IPS DF 4.7 (cell line): ENCODE measurements at regions not wholly inside any gene's neighbourhood (a gene's known extent, or its start where the extent isn't known, plus 50 kb on each side); places are given as distances from the start of the nearest gene placed in this dataset.

Experiments used
- DNase-seq: peaks from one replicate; pipeline ENCODE4 v3.0.0-alpha.2; 2013; ENCODE audit warnings: low spot score; ENCODE audit errors: extremely low read depth

DNA sequence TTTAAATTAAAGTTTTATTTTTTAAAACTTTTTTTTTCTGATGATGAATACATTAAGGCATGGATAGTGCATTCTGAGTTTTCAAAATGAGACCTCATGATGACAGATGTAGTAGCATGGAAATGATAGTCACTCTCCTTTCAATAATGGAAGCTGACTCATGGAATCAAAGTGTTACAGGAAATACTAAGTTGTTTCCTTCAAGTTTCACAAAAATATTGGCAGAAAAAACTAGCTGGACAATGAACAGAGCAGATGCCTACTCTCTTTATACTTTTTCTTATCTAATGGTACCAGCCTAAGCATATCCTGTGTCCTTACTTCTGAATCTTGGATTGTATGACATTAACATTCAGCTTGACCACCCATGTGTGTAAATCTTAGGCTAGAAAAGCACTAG is 1337.3 kb downstream of the PCDH9 start:
- DNase-seq: no peak

- DNase-seq: no peak
Observed at GRCh38 chr13:65889368-65889767, 1340.8 kb downstream of the PCDH9 start.

GRCh38 chr13:65882810-65883209 is 1347.3 kb downstream of the PCDH9 start:
- peak; percentile 14 for DNase-seq

- DNase-seq: no peak
Observed at GRCh38 chr13:65881561-65882155, 1348.5 kb downstream of the PCDH9 start.

GRCh38 chr13:65875031-65875430 is 1355.1 kb downstream of the PCDH9 start:
- DNase-seq: no peak

- no peak for DNase-seq
Observed at GRCh38 chr13:65872448-65872847, 1357.7 kb downstream of the PCDH9 start.

DNA sequence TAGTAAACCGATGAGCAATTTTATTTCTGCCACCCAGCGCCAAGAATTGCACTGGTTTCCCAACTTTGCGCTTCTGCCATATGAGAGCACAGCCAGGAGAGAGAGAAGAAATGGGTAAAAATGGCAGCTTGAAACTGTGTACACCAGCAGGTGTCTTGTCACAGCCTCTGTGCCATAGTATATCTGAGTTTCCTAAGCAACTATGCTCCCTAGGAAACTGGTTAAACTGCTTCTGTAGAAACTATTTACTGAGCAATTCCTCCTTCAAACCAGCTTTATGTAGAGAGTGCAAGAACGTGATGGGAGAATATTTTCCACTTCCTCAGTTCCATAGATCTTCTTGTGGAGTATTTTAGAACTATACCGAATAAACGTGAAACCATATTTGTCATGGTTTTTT is 1361.3 kb downstream of the PCDH9 start:
- no peak for DNase-seq

- DNase-seq: no peak
Observed at GRCh38 chr13:65868099-65868498, 1362.0 kb downstream of the PCDH9 start.

DNA sequence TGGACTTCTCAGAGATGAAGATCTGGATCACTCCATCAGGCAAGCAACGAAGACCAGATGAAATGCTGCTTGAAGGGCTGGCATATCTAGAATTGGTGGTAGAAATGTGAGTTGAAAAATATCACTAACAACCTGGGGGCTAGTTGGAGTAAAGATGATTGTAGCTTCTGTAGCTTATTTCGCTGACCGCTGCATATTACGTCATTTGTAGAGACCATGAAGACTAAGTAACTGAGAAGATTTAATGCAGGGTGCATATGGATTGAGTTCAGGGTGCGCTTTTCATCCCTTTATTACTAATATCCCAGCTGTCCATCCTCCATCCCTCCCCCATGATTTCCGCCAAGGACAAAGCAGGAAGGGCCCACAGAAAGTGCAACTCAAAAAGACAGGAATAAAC is 1364.0 kb downstream of the PCDH9 start:
- DNase-seq: no peak

DNA sequence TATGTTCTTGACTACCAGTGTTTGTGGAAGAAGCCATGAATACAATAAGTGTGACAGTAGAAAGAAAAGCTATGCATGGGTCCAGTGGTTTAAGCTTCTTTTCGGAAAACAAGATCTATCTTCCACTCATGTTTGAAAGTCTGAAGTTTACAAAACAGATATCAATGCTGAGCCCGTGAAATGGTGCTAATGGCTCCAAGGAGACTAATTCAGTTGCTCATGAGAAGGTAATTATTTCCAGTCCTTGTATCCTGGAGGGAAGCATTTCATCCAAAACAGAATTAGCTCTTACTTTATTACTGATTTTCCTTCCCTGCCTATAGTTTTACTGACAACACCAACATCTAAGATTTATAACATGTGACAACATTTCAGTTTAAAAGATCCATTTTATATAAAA is 1364.9 kb downstream of the PCDH9 start:
- no peak for DNase-seq

DNA sequence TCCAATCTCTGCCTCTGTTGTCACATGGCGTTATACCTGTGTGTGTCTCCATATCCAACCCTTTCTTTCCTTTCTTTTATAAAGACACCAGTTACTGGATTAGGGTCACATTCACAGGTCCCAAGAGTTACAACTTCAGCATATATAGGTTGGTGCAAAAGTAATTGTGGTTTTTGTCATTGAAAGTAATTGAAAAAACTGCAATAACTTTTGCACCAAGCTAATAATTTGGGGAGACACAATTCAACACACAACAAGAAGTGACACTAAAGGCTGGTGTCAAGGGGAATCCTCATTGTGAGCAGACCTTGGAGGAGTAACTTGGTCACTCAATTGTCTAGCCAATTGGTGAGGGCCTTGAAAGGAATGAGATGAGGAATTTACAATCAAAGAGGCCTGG is 1366.1 kb downstream of the PCDH9 start:
- no peak for DNase-seq

- no peak for DNase-seq
Observed at GRCh38 chr13:65860306-65860705, 1369.8 kb downstream of the PCDH9 start.

- DNase-seq: no peak
Observed at GRCh38 chr13:65857942-65858565, 1372.1 kb downstream of the PCDH9 start.

DNA sequence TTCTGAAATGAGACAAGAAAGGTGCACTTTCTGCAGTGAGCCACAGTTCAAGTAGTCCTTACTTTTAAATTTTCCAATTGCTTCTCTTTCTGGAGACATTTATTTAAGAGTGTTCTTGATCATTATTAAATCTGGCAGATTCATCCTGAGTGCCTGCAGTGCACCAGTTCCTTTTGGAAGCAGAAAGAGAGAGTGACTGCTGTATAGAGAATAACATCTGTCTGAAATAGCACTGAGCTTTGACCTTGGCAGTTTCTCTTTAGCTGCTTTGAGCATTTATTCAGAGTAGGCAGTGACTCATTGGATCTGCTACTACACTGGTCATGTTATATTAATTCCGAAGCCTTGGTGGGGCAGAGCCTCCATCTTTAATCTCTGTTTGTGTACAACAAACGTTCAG is 1373.7 kb downstream of the PCDH9 start:
- no peak for DNase-seq

GRCh38 chr13:65855242-65855805 is 1374.8 kb downstream of the PCDH9 start:
- DNase-seq: no peak

DNA sequence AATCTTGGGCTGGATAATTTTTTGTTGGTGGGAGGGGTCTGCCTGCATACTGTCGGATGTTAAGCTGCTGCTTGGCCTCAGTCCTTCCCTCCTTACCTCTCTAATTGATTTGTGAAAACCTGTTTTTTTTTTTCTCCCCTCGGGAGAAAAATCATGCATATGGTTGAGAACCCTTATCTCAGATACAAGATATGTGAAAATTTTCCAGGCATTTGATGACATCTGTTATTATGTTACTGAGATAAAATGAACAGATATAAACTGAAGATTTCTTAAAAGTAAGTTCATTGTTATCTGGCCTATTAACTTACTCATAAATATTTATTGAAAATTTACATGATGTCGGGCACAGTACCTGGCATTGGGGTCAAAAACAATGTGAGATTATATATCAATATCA is 1375.7 kb downstream of the PCDH9 start:
- DNase-seq: no peak

- no peak for DNase-seq
Observed at GRCh38 chr13:65844266-65844841, 1385.8 kb downstream of the PCDH9 start.

DNA sequence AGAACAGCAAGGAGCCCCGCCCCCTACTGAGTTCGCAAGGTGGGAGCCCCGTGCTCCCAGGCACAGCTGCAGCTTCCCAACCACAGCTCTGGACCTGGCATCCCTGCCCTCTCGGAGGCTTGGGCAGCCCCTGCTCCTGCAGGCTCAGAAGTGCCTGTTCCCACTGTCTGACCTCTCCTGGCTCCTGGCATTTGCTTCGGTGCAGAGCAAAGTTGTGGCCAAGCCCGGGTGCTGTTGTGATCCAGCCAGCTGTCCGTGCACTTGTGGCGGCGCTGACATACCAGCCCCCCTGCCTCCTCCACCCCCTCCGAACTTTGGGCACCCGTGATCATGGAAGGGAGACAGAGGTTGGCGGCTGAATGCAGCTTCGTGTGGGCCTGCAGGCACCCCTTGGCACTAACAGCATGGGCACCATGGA is 1386.8 kb downstream of the PCDH9 start:
- no peak for DNase-seq

- DNase-seq: no peak
Observed at GRCh38 chr13:65841156-65841555, 1389.0 kb downstream of the PCDH9 start.

DNA sequence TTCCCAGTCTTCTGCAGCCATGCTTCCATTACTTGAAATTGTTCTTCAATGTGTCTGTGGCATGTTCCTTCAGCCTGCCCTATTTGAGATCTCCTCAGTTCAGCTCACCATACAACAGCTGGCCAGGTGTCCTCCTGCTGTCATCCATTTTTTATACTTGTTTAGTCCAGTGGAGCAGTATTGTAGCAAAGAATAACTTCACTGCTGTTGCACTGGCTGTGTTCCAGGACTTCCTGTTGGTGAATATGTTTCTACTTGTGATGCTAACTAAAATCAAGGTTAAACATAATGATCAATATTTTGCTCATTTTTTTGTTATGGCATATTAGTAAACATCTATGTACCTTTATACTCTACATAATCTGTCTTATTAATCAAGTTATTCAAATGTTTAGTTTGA is 1394.1 kb downstream of the PCDH9 start:
- no peak for DNase-seq

DNA sequence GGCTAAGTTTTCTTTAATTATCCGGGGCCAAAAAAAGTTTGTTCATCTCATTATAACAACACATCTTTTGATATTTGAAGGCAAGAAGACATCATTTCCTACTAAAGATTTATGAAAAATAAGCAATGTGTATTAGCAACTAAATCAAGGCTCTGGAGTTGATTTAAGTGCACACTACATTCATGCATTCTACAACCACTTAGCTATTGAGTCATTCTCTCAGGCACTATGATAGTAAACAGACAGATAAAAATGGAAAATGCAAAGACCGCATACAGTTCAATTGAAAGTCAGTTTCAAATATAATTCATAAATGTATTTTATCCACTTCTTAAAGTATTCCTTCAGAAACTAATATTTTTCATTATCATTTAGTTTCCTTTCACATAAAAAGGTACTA is 1395.2 kb downstream of the PCDH9 start:
- DNase-seq: no peak

GRCh38 chr13:65830411-65831205 is 1399.5 kb downstream of the PCDH9 start:
- no peak for DNase-seq
